HCT116 (cell line): ENCODE measurements at regions not wholly inside any gene's neighbourhood (a gene's known extent, or its start where the extent isn't known, plus 50 kb on each side); places are given as distances from the start of the nearest gene placed in this dataset.

ENCODE experiments used
- ATAC-seq: fragments of 200-7000 bp; cut with Tn5 transposase; 2 replicates; pipeline ENCODE4 v1.9.1; 2020; ENCODE audit warnings: mild to moderate bottlenecking, moderate library complexity
- BruUV-seq: library from RNA; stranded (reverse); fragments of 400-500 nt; replicated peaks from 2 replicates; lab custom pipeline; 2021; lab: Mats Ljungman, UMichigan
- CTCF ChIA-PET: fragments of 300-600 bp; sonication (Branson Sonifier 250); formaldehyde crosslinking; loops from one replicate; lab custom pipeline; 2021; ENCODE audit warnings: antibody characterized with exemption; lab: Charles Lee
- POLR2A ChIA-PET: fragments of 300-600, 350-600 bp; sonication (Branson Sonifier 250); formaldehyde crosslinking; loops from one replicate; lab custom pipeline; 2021; ENCODE audit warnings: antibody characterized with exemption; lab: Charles Lee
- RAD21 ChIA-PET, 2 experiments: fragments of 300-600 bp; sonication (Branson Sonifier 250); formaldehyde crosslinking; loops; one replicate each; lab custom pipeline; 2023; ENCODE audit warnings: low total read pairs in 2 of 2; ENCODE audit not compliant: uncharacterized antibody in 2 of 2, unreplicated experiment in 2 of 2, low non-redundant PET in 1 of 2; lab: Charles Lee
- DNase-seq: peaks from one replicate; pipeline ENCODE4 v3.0.0-alpha.2; 2010; ENCODE audit warnings: low read depth, low spot score
- H2AFZ ChIP-seq: fragments of 200-600 bp; shearing (Covaris generic), sonication (generic); 2 replicates; pipeline ENCODE4 v1.6.1; 2017; ENCODE audit warnings: low read depth, mixed run types, mixed read lengths, antibody characterized with exemption, low read length; ENCODE audit not compliant: poor library complexity, severe bottlenecking
- H3K27ac ChIP-seq: 2 replicates; pipeline ENCODE4 v1.5.1; 2012; ENCODE audit warnings: low read depth, low read length
- H3K27me3 ChIP-seq: fragments of 200-600 bp; sonication (generic); 2 replicates; pipeline ENCODE4 v1.6.1; 2016; ENCODE audit warnings: mixed run types, low read length, mixed read lengths; ENCODE audit not compliant: insufficient read depth
- H3K36me3 ChIP-seq, 2 experiments: fragments of 200-500 bp in 1 of 2; fragments of 200-600 bp in 1 of 2; sonication (Bioruptor generic) in 1 of 2; sonication (generic) in 1 of 2; 2 replicates each; pipeline versions ENCODE4 v1.5.1 to v1.6.1; 2014 to 2016; ENCODE audit warnings: low read length in 2 of 2, inconsistent platforms in 1 of 2, mixed read lengths in 1 of 2, mixed run types in 1 of 2; ENCODE audit not compliant: insufficient read depth in 2 of 2, control insufficient read depth in 1 of 2
- H3K4me1 ChIP-seq, 2 experiments: fragments of 200-600 bp in 1 of 2; sonication (generic) in 1 of 2; 2 replicates each; pipeline versions ENCODE4 v1.5.1 to v1.6.1; 2012 to 2017; ENCODE audit warnings: low read length in 2 of 2, inconsistent platforms in 1 of 2, mild to moderate bottlenecking in 1 of 2, mixed read lengths in 1 of 2, mixed run types in 1 of 2, moderate library complexity in 1 of 2; ENCODE audit not compliant: insufficient read depth in 2 of 2, control insufficient read depth in 1 of 2
- H3K4me2 ChIP-seq: fragments of 200-600 bp; sonication (generic); 2 replicates; pipeline ENCODE4 v1.6.1; 2017; ENCODE audit warnings: mixed run types, low read length, mixed read lengths
- H3K4me3 ChIP-seq, 2 experiments: fragments of 200-600 bp in 1 of 2; sonication (generic) in 1 of 2; replicated peaks in 1 of 2; 2 replicates each; pipeline ENCODE4 v1.5.1; 2011 to 2016; ENCODE audit warnings: low read length in 2 of 2, control low read depth in 1 of 2, low read depth in 1 of 2, mild to moderate bottlenecking in 1 of 2, mixed read lengths in 1 of 2, mixed run types in 1 of 2
- H3K79me2 ChIP-seq: fragments of 200-600 bp; sonication (generic); 2 replicates; pipeline ENCODE4 v1.6.1; 2017; ENCODE audit warnings: mild to moderate bottlenecking, mixed run types, low read length, moderate library complexity, mixed read lengths; ENCODE audit not compliant: insufficient read depth
- H3K9ac ChIP-seq: fragments of 200-600 bp; sonication (generic); 2 replicates; pipeline ENCODE4 v1.6.1; 2016; ENCODE audit warnings: low read length, mixed read lengths
- H3K9me2 ChIP-seq: fragments of 200-600 bp; sonication (generic), shearing (Covaris generic); 2 replicates; pipeline ENCODE4 v1.6.1; 2017; ENCODE audit warnings: mixed run types, mild to moderate bottlenecking, moderate library complexity; ENCODE audit not compliant: insufficient read depth
- H3K9me3 ChIP-seq, 2 experiments: fragments of 200-500 bp in 1 of 2; fragments of 200-600 bp in 1 of 2; sonication (Bioruptor generic) in 1 of 2; sonication (generic) in 1 of 2; 2 replicates each; pipeline ENCODE4 v1.6.1; 2014 to 2017; ENCODE audit warnings: low read length in 2 of 2, mixed read lengths in 2 of 2, inconsistent platforms in 1 of 2, low read depth in 1 of 2, mild to moderate bottlenecking in 1 of 2, mixed run types in 1 of 2, moderate library complexity in 1 of 2; ENCODE audit not compliant: control insufficient read depth in 1 of 2, insufficient read depth in 1 of 2
- H4K20me1 ChIP-seq: fragments of 200-600 bp; sonication (generic), shearing (Covaris generic); 2 replicates; pipeline ENCODE4 v1.6.1; 2017; ENCODE audit warnings: mixed run types, mild to moderate bottlenecking, moderate library complexity; ENCODE audit not compliant: insufficient read depth
- ATF3 ChIP-seq: IDR thresholded peaks from 2 replicates; pipeline ENCODE4 v1.6.1; 2012
- CBX3 ChIP-seq: IDR thresholded peaks from 2 replicates; pipeline ENCODE4 v1.6.1; 2012; ENCODE audit warnings: low read depth
- CEBPB ChIP-seq: IDR thresholded peaks from 2 replicates; pipeline ENCODE4 v1.6.1; 2012; ENCODE audit warnings: low read depth
- CTCF ChIP-seq, 3 experiments: fragments of 200-600 bp in 1 of 3; sonication (generic) in 1 of 3; IDR thresholded peaks in 2 of 3; conservative IDR thresholded peaks in 1 of 3; 2 replicates each; pipeline ENCODE4 v1.5.1; 2012 to 2017; ENCODE audit warnings: low read depth in 2 of 3, low read length in 2 of 3, antibody characterized with exemption in 1 of 3, borderline replicate concordance in 1 of 3, control low read depth in 1 of 3, mild to moderate bottlenecking in 1 of 3, mixed read lengths in 1 of 3, mixed run types in 1 of 3, moderate library complexity in 1 of 3; ENCODE audit not compliant: insufficient read depth in 1 of 3
- EGR1 ChIP-seq: IDR thresholded peaks from 2 replicates; pipeline ENCODE4 v1.6.1; 2012; ENCODE audit warnings: low read depth
- ELF1 ChIP-seq: IDR thresholded peaks from 2 replicates; pipeline ENCODE4 v1.6.1; 2012; ENCODE audit warnings: low read depth, borderline replicate concordance
- EZH2 ChIP-seq: fragments of 200-600 bp; sonication (generic); IDR thresholded peaks from 2 replicates; pipeline ENCODE4 v1.6.1; 2017; ENCODE audit warnings: antibody characterized with exemption, mixed run types
- FOSL1 ChIP-seq: IDR thresholded peaks from 2 replicates; pipeline ENCODE4 v1.6.1; 2012; ENCODE audit warnings: low read depth
- JUND ChIP-seq: IDR thresholded peaks from 2 replicates; pipeline ENCODE4 v1.6.1; 2012
- POLR2A ChIP-seq: IDR thresholded peaks from 2 replicates; pipeline ENCODE4 v1.7.0; 2011; ENCODE audit warnings: borderline replicate concordance; ENCODE audit not compliant: insufficient read depth, insufficient read length; ENCODE audit errors: extremely low read depth
- RAD21 ChIP-seq: IDR thresholded peaks from 2 replicates; pipeline ENCODE4 v1.6.1; 2012; ENCODE audit warnings: low read depth, mild to moderate bottlenecking
- REST ChIP-seq: IDR thresholded peaks from 2 replicates; pipeline ENCODE4 v1.6.1; 2012; ENCODE audit warnings: low read depth
- SP1 ChIP-seq: IDR thresholded peaks from 2 replicates; pipeline ENCODE4 v1.6.1; 2012; ENCODE audit warnings: low read depth
- SRF ChIP-seq: IDR thresholded peaks from 2 replicates; pipeline ENCODE4 v1.6.1; 2012; ENCODE audit warnings: low read depth
- YY1 ChIP-seq: IDR thresholded peaks from 2 replicates; pipeline ENCODE4 v1.6.1; 2011; ENCODE audit warnings: low read length, low read depth, moderate library complexity, mild to moderate bottlenecking; ENCODE audit not compliant: insufficient replicate concordance; ENCODE audit errors: extremely low read depth
- ZFX ChIP-seq: fragments of 450-650 bp; IDR thresholded peaks from 2 replicates; pipeline ENCODE4 v1.6.1; 2017
- ZNF274 ChIP-seq: fragments of 200-500 bp; sonication (Bioruptor generic); IDR thresholded peaks from 2 replicates; pipeline ENCODE4 v1.6.1; 2014; ENCODE audit warnings: mild to moderate bottlenecking, low read depth, low read length, inconsistent platforms
- intact Hi-C: fragments of 100-400 bp; cut with micrococcal nuclease; formaldehyde crosslinking; loops from 2 replicates; pipeline ENCODE4 v1.10.0; 2022

- ATAC-seq = no peak
- H3K4me2 ChIP-seq = no peak overlapping the region
- intact Hi-C loops = loop anchor here (2.0 to 5.0 kb wide), 2 partner anchors 733 to 928 kb away; no protein-coding TSS in a partner anchor
- BruUV-seq = no TSS peak
- no peak overlapping the region for H3K9ac ChIP-seq
- no peaks in the 10 kb centered on the region for H3K36me3 ChIP-seq
- H3K27ac ChIP-seq = no peak overlapping the region
- H4K20me1 ChIP-seq = no peaks in the 10 kb centered on the region
- no peaks in the 10 kb centered on the region for H3K9me2 ChIP-seq
- no peak for DNase-seq
- H3K4me1 ChIP-seq = no peaks in the 10 kb centered on the region
- ChIA-PET RAD21 (no interaction called here), POLR2A (no interaction called here), CTCF (interaction anchor here (0.9 to 1.5 kb wide), 2 partner anchors 734 to 767 kb away, joined by 3 read pairs; no protein-coding TSS in a partner anchor)
- no peak for TF ChIP-seq REST
- no peak for TF ChIP-seq JUND
- no peak for TF ChIP-seq SRF
- TF ChIP-seq ELF1 = no peak
- TF ChIP-seq CTCF (IDR thresholded peaks at IDR 0.05 in 2 of 3, conservative IDR thresholded peaks at IDR 0.05 in 1 of 3; ENCODE audit: borderline replicate concordance in 1 of 3, insufficient read depth in 1 of 3, low read depth in 2 of 3, low read length in 2 of 3) = no peak
- no peak for TF ChIP-seq ZNF274
- no peak for TF ChIP-seq CEBPB
- TF ChIP-seq RAD21 = no peak
- TF ChIP-seq ATF3 = no peak
- no peak for TF ChIP-seq FOSL1
- no peak for TF ChIP-seq POLR2A
- TF ChIP-seq YY1 = no peak
- no peak for TF ChIP-seq EGR1
- TF ChIP-seq EZH2 = no peak
- TF ChIP-seq SP1 = no peak
- no peak for TF ChIP-seq CBX3
- no peak for TF ChIP-seq ZFX
- H2AFZ ChIP-seq = no peak overlapping the region
- H3K9me3 ChIP-seq = no peaks in the 10 kb centered on the region
- no peaks in the 10 kb centered on the region for H3K27me3 ChIP-seq
- H3K4me3 ChIP-seq = no peak overlapping the region
- no peaks in the 10 kb centered on the region for H3K79me2 ChIP-seq
Observed at GRCh38 chr1:88060112-88060673, 623.9 kb upstream of the PKN2 start.
